ENCODE measurements at regions not wholly inside any gene's neighbourhood (a gene's known extent, or its start where the extent isn't known, plus 50 kb on each side); places are given as distances from the start of the nearest gene placed in this dataset.

DNA sequence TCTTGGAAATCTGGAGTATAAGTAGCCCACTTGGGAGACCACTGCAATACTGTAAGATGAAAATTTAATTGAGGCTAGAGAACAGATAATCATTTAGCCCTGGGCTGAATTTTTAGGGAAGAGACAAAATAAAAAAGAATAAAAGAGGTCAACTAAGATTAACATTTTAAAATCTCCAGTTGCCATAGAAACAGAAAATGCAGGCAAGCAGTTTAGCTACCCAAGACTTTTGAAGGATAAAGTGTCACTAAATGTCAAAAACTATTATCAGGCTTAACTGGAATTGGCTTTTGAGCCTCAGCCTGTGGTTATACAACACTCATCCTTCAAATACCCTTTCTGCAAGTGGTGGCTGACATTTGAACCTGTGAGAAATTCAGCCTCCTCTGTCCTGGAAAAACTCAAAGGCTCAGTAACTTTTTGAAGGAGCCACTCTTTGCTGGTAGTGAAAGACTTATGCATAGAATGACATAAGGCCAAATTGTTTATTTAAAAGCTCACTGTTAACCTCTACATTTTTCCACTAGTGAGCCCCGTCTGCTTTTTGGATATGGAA is 220.7 kb upstream of the KCNJ16 start:
- Mint-ChIP-seq H3K9me3 (peaks cover 8 to 27% (median 10%) of the 10 kb centered on the region in 3 donors), H3K27ac (no peak overlapping the region), H3K4me3 (no peak overlapping the region), H3K27me3 (no peaks in the 10 kb centered on the region), H3K36me3 (no peaks in the 10 kb centered on the region), H3K4me1 (no peaks in the 10 kb centered on the region)
- Histone ChIP-seq H3K9me3 (no peaks in the 10 kb centered on the region), H3K36me3 (ENCODE audit: control insufficient read depth in 2 of 2, extremely low read depth in 1 of 2, insufficient read depth in 1 of 2, low read length in 1 of 2) (no peaks in the 10 kb centered on the region), H3K4me1 (ENCODE audit: control insufficient read depth in 1 of 2, extremely low read depth in 1 of 2, insufficient read depth in 2 of 2, low read length in 2 of 2) (no peaks in the 10 kb centered on the region), H3K27ac (ENCODE audit: low read length) (no peak overlapping the region), H3K4me3 (ENCODE audit: control insufficient read depth in 1 of 2, extremely low read depth in 1 of 2, low read length in 1 of 2) (no peak overlapping the region), H3K27me3 (replicated peaks in 1 of 2; ENCODE audit: control insufficient read depth in 2 of 2, extremely low read depth in 1 of 2, insufficient read depth in 2 of 2, low read length in 1 of 2) (no peaks in the 10 kb centered on the region)
- no peak for ATAC-seq (replicated peaks in 1 of 4)
- POLR2A ChIA-PET = no interaction called here
- WGBS (ENCODE audit: insufficient coverage) = no CpG with 5 or more reads among the region's 1 CpG
- no peak for DNase-seq
- CTCF ChIA-PET = no interaction called here

DNA sequence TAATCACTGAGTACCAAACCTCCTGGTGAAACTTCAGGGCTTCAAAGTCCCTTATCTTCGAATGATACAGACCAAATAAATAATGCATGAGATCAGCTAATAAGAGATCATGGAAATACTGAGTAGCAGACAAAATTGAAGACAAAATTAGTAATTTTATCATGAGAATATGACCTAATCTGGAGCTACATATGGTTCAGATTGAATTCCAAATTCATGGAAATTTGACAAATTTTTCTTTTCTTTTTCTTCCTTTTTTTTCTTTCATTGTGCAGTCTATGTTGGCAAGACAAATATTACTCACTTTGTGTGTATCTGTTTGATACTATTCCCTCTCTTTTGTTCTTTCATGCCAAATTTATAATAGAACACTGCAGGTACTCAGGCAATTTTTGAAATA is 218.1 kb upstream of the KCNJ16 start:
- ATAC-seq (replicated peaks in 1 of 4) = no peak
- POLR2A ChIA-PET = no interaction called here
- Histone ChIP-seq H3K4me1 (ENCODE audit: control insufficient read depth in 1 of 2, extremely low read depth in 1 of 2, insufficient read depth in 2 of 2, low read length in 2 of 2) (no peaks in the 10 kb centered on the region), H3K9me3 (no peaks in the 10 kb centered on the region), H3K36me3 (ENCODE audit: control insufficient read depth in 2 of 2, extremely low read depth in 1 of 2, insufficient read depth in 1 of 2, low read length in 1 of 2) (no peaks in the 10 kb centered on the region), H3K27me3 (replicated peaks in 1 of 2; ENCODE audit: control insufficient read depth in 2 of 2, extremely low read depth in 1 of 2, insufficient read depth in 2 of 2, low read length in 1 of 2) (no peaks in the 10 kb centered on the region), H3K4me3 (ENCODE audit: control insufficient read depth in 1 of 2, extremely low read depth in 1 of 2, low read length in 1 of 2) (no peak overlapping the region), H3K27ac (ENCODE audit: low read length) (no peak overlapping the region)
- Mint-ChIP-seq H3K36me3 (no peaks in the 10 kb centered on the region), H3K9me3 (peaks cover 8 to 21% (median 17%) of the 10 kb centered on the region in 3 donors), H3K27ac (no peak overlapping the region), H3K4me3 (no peak overlapping the region), H3K4me1 (no peaks in the 10 kb centered on the region), H3K27me3 (no peaks in the 10 kb centered on the region)
- CTCF ChIA-PET = no interaction called here
- DNase-seq = no peak
- WGBS (ENCODE audit: insufficient coverage) = no CpG with 5 or more reads among the region's 1 CpG

GRCh38 chr17:69857412-69857835 is 217.6 kb upstream of the KCNJ16 start:
- POLR2A ChIA-PET = no interaction called here

DNA sequence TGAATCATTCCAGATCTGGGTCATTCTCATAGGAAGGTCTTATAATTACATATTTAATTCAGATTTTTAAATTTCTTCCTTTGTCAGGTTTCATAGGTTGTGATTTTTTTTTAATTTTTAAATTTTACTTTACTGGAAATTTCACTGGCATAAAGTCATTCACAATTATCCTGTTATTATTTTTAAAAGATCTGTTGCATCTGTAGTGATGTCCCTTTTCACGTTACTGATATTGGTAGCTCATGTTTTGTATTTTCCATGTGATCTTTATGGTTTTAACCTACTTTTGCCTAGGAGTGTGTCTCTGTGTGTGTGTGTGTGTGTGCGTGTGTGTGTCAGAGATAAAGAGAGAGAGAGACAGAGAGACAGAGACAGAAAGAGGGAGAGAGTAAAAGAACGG is 216.6 kb upstream of the KCNJ16 start:
- Mint-ChIP-seq H3K9me3 (peaks cover 8 to 21% (median 14%) of the 10 kb centered on the region in 3 donors), H3K27me3 (peaks cover 0 to 3% of the 10 kb centered on the region in 2 donors), H3K4me3 (no peak overlapping the region), H3K4me1 (no peaks in the 10 kb centered on the region), H3K27ac (no peak overlapping the region), H3K36me3 (no peaks in the 10 kb centered on the region)
- Histone ChIP-seq H3K9me3 (no peaks in the 10 kb centered on the region), H3K4me1 (ENCODE audit: control insufficient read depth in 1 of 2, extremely low read depth in 1 of 2, insufficient read depth in 2 of 2, low read length in 2 of 2) (no peaks in the 10 kb centered on the region), H3K27me3 (replicated peaks in 1 of 2; ENCODE audit: control insufficient read depth in 2 of 2, extremely low read depth in 1 of 2, insufficient read depth in 2 of 2, low read length in 1 of 2) (no peaks in the 10 kb centered on the region), H3K4me3 (ENCODE audit: control insufficient read depth in 1 of 2, extremely low read depth in 1 of 2, low read length in 1 of 2) (no peak overlapping the region), H3K36me3 (ENCODE audit: control insufficient read depth in 2 of 2, extremely low read depth in 1 of 2, insufficient read depth in 1 of 2, low read length in 1 of 2) (no peaks in the 10 kb centered on the region), H3K27ac (ENCODE audit: low read length) (no peak overlapping the region)
- WGBS (ENCODE audit: insufficient coverage) = no CpG with 5 or more reads among the region's 3 CpGs
- ATAC-seq (replicated peaks in 1 of 4) = no peak
- CTCF ChIA-PET = no interaction called here
- POLR2A ChIA-PET = no interaction called here
- no peak for DNase-seq

More at GRCh38 chr17:69857412-69857835, 217.6 kb upstream of the KCNJ16 start:
- no peaks in the 10 kb centered on the region for H3K36me3 Mint-ChIP-seq
- no peaks in the 10 kb centered on the region for H3K9me3 ChIP-seq
- no peaks in the 10 kb centered on the region for H3K27me3 Mint-ChIP-seq
- no peak for DNase-seq
- CTCF ChIA-PET = no interaction called here
- no peaks in the 10 kb centered on the region for H3K36me3 ChIP-seq (ENCODE audit: control insufficient read depth in 2 of 2, extremely low read depth in 1 of 2, insufficient read depth in 1 of 2, low read length in 1 of 2)
- H3K9me3 Mint-ChIP-seq = peaks cover 8 to 21% (median 14%) of the 10 kb centered on the region in 3 donors
- no peaks in the 10 kb centered on the region for H3K27me3 ChIP-seq (replicated peaks in 1 of 2; ENCODE audit: control insufficient read depth in 2 of 2, extremely low read depth in 1 of 2, insufficient read depth in 2 of 2, low read length in 1 of 2)
- H3K4me3 ChIP-seq (ENCODE audit: control insufficient read depth in 1 of 2, extremely low read depth in 1 of 2, low read length in 1 of 2) = no peak overlapping the region
- H3K27ac ChIP-seq (ENCODE audit: low read length) = no peak overlapping the region
- no peak for ATAC-seq (replicated peaks in 1 of 4)
- no peak overlapping the region for H3K4me3 Mint-ChIP-seq
- H3K4me1 Mint-ChIP-seq = no peaks in the 10 kb centered on the region
- H3K4me1 ChIP-seq (ENCODE audit: control insufficient read depth in 1 of 2, extremely low read depth in 1 of 2, insufficient read depth in 2 of 2, low read length in 2 of 2) = no peaks in the 10 kb centered on the region
- H3K27ac Mint-ChIP-seq = no peak overlapping the region

GRCh38 chr17:69860142-69860680 is 214.8 kb upstream of the KCNJ16 start:
- Histone ChIP-seq H3K27ac (ENCODE audit: low read length) (no peak overlapping the region), H3K36me3 (ENCODE audit: control insufficient read depth in 2 of 2, extremely low read depth in 1 of 2, insufficient read depth in 1 of 2, low read length in 1 of 2) (no peaks in the 10 kb centered on the region), H3K9me3 (no peaks in the 10 kb centered on the region), H3K4me1 (ENCODE audit: control insufficient read depth in 1 of 2, extremely low read depth in 1 of 2, insufficient read depth in 2 of 2, low read length in 2 of 2) (no peaks in the 10 kb centered on the region), H3K27me3 (replicated peaks in 1 of 2; ENCODE audit: control insufficient read depth in 2 of 2, extremely low read depth in 1 of 2, insufficient read depth in 2 of 2, low read length in 1 of 2) (no peaks in the 10 kb centered on the region), H3K4me3 (ENCODE audit: control insufficient read depth in 1 of 2, extremely low read depth in 1 of 2, low read length in 1 of 2) (no peak overlapping the region)
- Mint-ChIP-seq H3K36me3 (no peaks in the 10 kb centered on the region), H3K4me1 (no peaks in the 10 kb centered on the region), H3K27ac (no peak overlapping the region), H3K9me3 (peaks cover 8 to 21% (median 14%) of the 10 kb centered on the region in 3 donors), H3K27me3 (peaks cover 0 to 3% of the 10 kb centered on the region in 2 donors), H3K4me3 (no peak overlapping the region)
- ATAC-seq (replicated peaks in 1 of 4) (no peak), DNase-seq (no peak)
- CTCF ChIA-PET = no interaction called here
- WGBS (ENCODE audit: insufficient coverage) = 94% methylated on average over 3 of the region's 3 CpGs
- POLR2A ChIA-PET = no interaction called here

DNA sequence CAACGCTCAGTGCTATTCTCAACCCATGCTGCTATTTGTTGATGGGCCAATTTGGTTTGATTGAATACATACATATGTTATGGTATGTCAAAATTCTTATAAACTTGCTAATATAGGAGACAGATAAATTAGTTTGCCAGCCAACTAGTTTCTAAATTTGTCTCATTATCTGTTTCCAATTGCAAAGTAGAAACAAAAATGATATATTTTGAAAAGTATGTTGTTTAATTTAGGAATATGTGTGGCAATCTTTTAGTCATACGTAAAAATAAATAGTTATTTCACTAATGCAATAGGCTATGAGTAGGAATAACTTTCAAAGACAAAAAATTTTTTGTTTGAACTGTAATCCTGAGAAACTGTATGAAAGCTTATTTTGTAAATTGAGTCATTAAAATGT is 210.6 kb upstream of the KCNJ16 start:
- Histone ChIP-seq H3K36me3 (ENCODE audit: control insufficient read depth in 2 of 2, extremely low read depth in 1 of 2, insufficient read depth in 1 of 2, low read length in 1 of 2) (no peaks in the 10 kb centered on the region), H3K9me3 (no peaks in the 10 kb centered on the region), H3K4me3 (ENCODE audit: control insufficient read depth in 1 of 2, extremely low read depth in 1 of 2, low read length in 1 of 2) (no peak overlapping the region), H3K4me1 (ENCODE audit: control insufficient read depth in 1 of 2, extremely low read depth in 1 of 2, insufficient read depth in 2 of 2, low read length in 2 of 2) (no peaks in the 10 kb centered on the region), H3K27ac (ENCODE audit: low read length) (no peak overlapping the region), H3K27me3 (replicated peaks in 1 of 2; ENCODE audit: control insufficient read depth in 2 of 2, extremely low read depth in 1 of 2, insufficient read depth in 2 of 2, low read length in 1 of 2) (no peaks in the 10 kb centered on the region)
- DNase-seq (no peak), ATAC-seq (replicated peaks in 1 of 4) (no peak)
- Mint-ChIP-seq H3K4me3 (no peak overlapping the region), H3K9me3 (peaks cover 3 to 9% (median 6%) of the 10 kb centered on the region in 3 donors), H3K36me3 (no peaks in the 10 kb centered on the region), H3K27ac (no peak overlapping the region), H3K4me1 (no peaks in the 10 kb centered on the region), H3K27me3 (peaks cover 0 to 3% of the 10 kb centered on the region in 2 donors)
- POLR2A ChIA-PET = no interaction called here
- no CpG with 5 or more reads among the region's 2 CpGs for WGBS (ENCODE audit: insufficient coverage)
- CTCF ChIA-PET = interaction anchor here in 1 of 2 donors (0.6 kb wide), 1 partner anchor 9 kb away, joined by 3 read pairs; no protein-coding TSS in a partner anchor

DNA sequence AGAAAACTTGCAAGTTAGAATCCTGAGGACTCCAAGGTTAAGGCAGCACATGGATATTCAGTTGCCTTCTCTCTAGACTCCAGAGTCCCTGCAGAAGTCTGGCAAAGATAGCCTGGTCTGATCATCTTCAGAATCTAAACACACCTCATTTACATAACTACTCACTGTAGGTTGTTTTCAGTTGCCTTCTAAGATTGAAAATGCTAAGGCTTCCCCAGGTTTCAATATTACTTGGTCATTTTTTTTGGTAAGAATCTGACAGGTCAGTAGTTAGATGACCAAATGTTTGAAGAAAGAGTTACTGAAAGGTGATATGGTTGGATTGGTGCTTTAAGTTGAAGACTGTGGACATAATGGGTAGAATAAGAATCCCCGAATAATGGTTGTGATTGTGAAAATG is 205.4 kb upstream of the KCNJ16 start:
- no peaks in the 10 kb centered on the region for H3K27me3 ChIP-seq (replicated peaks in 1 of 2; ENCODE audit: control insufficient read depth in 2 of 2, extremely low read depth in 1 of 2, insufficient read depth in 2 of 2, low read length in 1 of 2)

More for the DNA sequence above, 205.4 kb upstream of the KCNJ16 start:
- Mint-ChIP-seq H3K27me3 (no peaks in the 10 kb centered on the region), H3K4me1 (no peaks in the 10 kb centered on the region), H3K36me3 (no peaks in the 10 kb centered on the region), H3K27ac (no peak overlapping the region), H3K4me3 (no peak overlapping the region), H3K9me3 (peaks cover 0 to 9% (median 0%) of the 10 kb centered on the region in 3 donors)
- Histone ChIP-seq H3K4me3 (ENCODE audit: control insufficient read depth in 1 of 2, extremely low read depth in 1 of 2, low read length in 1 of 2) (no peak overlapping the region), H3K9me3 (no peaks in the 10 kb centered on the region), H3K36me3 (ENCODE audit: control insufficient read depth in 2 of 2, extremely low read depth in 1 of 2, insufficient read depth in 1 of 2, low read length in 1 of 2) (no peaks in the 10 kb centered on the region), H3K4me1 (ENCODE audit: control insufficient read depth in 1 of 2, extremely low read depth in 1 of 2, insufficient read depth in 2 of 2, low read length in 2 of 2) (no peaks in the 10 kb centered on the region), H3K27ac (ENCODE audit: low read length) (no peak overlapping the region)
- ATAC-seq (replicated peaks in 1 of 4) = no peak
- WGBS (ENCODE audit: insufficient coverage) = 86% methylated on average over 1 of the region's 1 CpG
- POLR2A ChIA-PET = no interaction called here
- DNase-seq = no peak
- CTCF ChIA-PET = no interaction called here

Data from T-cell (primary cell).